Pons (tissue), 1 donor: ENCODE measurements at regions not wholly inside any gene's neighbourhood (a gene's known extent, or its start where the extent isn't known, plus 50 kb on each side); places are given as distances from the start of the nearest gene placed in this dataset.

ENCODE experiments used
- DNase-seq: peaks from one replicate; pipeline ENCODE4 v3.0.0-alpha.2; 2016; ENCODE audit warnings: low spot score

GRCh38 chr9:126125577-126125976 is 201.1 kb upstream of the MVB12B start:
- no peak for DNase-seq

GRCh38 chr9:126125992-126126409 is 200.6 kb upstream of the MVB12B start:
- DNase-seq, result no peak

GRCh38 chr9:126126807-126127206 is 199.8 kb upstream of the MVB12B start:
- no peak for DNase-seq

- no peak for DNase-seq
Measured at GRCh38 chr9:126127591-126127990, 199.0 kb upstream of the MVB12B start.

GRCh38 chr9:126128494-126129142 is 198.0 kb upstream of the MVB12B start:
- no peak for DNase-seq

- DNase-seq, result no peak
Measured at GRCh38 chr9:126131066-126132010, 195.3 kb upstream of the MVB12B start.

- no peak for DNase-seq
Measured at GRCh38 chr9:126132746-126133145, 193.9 kb upstream of the MVB12B start.

- DNase-seq, result no peak
Measured at GRCh38 chr9:126144196-126144595, 182.4 kb upstream of the MVB12B start.

GRCh38 chr9:126144603-126145456 is 181.8 kb upstream of the MVB12B start:
- no peak for DNase-seq

- DNase-seq, result no peak
Measured at GRCh38 chr9:126145887-126146253, 180.8 kb upstream of the MVB12B start.

GRCh38 chr9:126146254-126147145 is 180.1 kb upstream of the MVB12B start:
- DNase-seq, result no peak

- no peak for DNase-seq
Measured at GRCh38 chr9:126147186-126147935, 179.3 kb upstream of the MVB12B start.

- DNase-seq, result no peak
Measured at GRCh38 chr9:126147936-126148870, 178.4 kb upstream of the MVB12B start.

GRCh38 chr9:126148994-126149393 is 177.6 kb upstream of the MVB12B start:
- DNase-seq, result no peak

- no peak for DNase-seq
Measured at GRCh38 chr9:126149661-126150060, 177.0 kb upstream of the MVB12B start.

GRCh38 chr9:126150411-126151030 is 176.1 kb upstream of the MVB12B start:
- DNase-seq, result no peak

GRCh38 chr9:126151031-126151685 is 175.5 kb upstream of the MVB12B start:
- no peak for DNase-seq

- no peak for DNase-seq
Measured at GRCh38 chr9:126151686-126152134, 174.9 kb upstream of the MVB12B start.
